GM04504 (cell line): ENCODE measurements at regions not wholly inside any gene's neighbourhood (a gene's known extent, or its start where the extent isn't known, plus 50 kb on each side); places are given as distances from the start of the nearest gene placed in this dataset.
"Not testable (repeated sequence)": the region's sequence is repeated elsewhere in the genome, so short reads cannot be mapped to it uniquely, and the experiment has no call there.

ENCODE experiments used
- DNase-seq: peaks from one replicate; pipeline ENCODE4 v3.0.0-alpha.2; 2012; ENCODE audit warnings: low read depth

- DNase-seq, result no peak
These were observed 1147.9 kb downstream of the UQCRFS1 start for GRCh38 chr19:28065026-28065425.

- DNase-seq, result no peak
These were observed 1149.2 kb downstream of the UQCRFS1 start for GRCh38 chr19:28063702-28064101.

DNA sequence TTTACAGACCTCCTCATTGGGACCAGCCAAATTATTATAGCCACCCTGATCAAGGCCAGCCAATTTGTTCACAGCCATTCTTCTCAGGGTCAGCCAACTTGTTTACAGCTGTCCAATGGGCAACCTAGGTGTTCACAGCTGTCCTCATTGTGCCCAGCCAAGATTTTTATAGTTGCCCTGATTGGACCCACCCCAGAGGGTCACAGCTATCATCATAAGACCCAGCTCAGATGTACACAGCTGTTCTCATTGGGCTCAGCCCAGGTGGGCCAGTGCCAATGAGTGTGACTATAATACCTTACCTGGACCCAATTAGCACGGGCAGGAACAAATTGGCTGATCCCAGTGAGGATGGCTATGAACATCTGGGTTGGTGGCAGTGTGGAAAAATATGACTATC, 1151.8 kb downstream of the UQCRFS1 start:
- no peak for DNase-seq

GRCh38 chr19:28057026-28057425, 1155.9 kb downstream of the UQCRFS1 start:
- not testable (repeated sequence) for DNase-seq

DNA sequence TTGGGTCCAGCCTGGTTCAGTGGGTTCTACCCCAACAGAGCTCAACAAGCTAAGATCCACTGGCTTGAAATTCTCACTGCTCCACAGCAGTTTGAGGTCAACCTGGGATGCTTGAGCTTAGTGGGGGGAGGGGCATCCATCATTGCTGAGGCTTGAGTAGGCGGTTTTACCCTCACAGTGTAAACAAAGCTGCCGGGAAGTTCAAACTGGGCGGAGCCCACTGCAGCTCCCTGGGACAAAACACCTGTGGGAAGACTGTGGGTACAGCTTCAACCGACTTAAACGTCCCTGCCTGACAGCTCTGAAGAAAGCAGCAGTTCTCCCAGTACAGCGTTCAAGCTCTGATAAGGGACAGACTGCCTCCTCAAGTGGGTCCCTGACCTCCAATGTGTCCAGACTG, 1161.9 kb downstream of the UQCRFS1 start:
- no peak for DNase-seq

DNA sequence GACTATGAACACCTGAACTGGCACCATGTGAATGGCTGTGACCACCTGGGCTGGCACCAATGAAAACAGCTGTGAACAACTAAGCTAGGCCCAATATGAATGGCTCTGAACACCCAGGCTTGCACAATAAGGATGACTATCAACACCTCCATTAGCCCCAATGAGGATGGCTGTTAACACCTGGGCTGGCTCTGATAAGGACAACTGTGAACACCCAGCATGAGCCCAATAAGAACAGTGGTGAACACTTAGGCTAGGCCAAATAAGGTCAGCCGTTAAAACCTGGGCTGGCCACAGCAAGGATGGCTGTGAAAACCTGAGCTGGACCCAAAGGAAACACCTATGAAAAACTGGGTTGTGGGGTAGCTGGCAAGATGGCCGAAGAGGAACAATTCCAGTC, 1163.1 kb downstream of the UQCRFS1 start:
- no peak for DNase-seq

DNA sequence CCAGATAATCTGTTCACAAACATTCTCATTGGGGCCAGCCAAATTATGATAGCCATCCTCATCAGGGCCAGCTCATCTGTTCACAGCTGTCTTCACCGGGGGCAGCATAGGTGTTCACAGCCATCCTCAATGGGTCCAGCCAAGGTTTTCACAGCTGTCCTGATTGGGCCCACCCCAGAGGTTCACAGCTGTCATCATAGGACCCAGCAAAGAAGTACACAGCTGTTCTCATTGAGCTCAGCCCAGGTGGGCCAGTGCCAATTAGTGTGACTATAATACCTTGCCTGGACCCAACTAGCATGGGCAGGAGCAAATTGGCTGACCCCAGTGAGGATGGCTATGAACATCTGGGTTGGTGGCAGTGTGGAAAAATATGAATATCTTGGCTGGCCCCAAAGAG, 1166.0 kb downstream of the UQCRFS1 start:
- no peak for DNase-seq

DNA sequence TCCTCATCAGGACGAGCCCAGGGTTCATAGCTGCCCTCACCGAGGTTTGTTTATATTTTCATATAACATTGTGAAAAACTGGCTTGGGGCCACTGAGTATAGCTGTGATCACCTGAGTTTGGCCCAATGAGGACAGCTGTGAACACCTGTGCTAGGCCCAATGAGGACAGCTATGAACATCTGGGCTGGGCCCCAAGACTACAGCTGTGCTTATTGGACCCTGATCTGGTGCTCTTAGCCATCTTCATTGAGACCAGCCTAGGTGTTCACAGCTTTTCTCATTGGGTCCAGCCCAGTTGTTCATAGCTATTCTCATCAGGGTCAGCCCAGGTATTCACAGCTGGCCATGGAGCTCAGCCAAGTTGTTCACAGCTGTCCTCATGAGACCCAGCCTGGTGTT, 1167.3 kb downstream of the UQCRFS1 start:
- no peak for DNase-seq

- no peak for DNase-seq
These were observed 1168.5 kb downstream of the UQCRFS1 start for GRCh38 chr19:28044477-28044876.

GRCh38 chr19:28042516-28042915, 1170.4 kb downstream of the UQCRFS1 start:
- DNase-seq, result no peak

GRCh38 chr19:28039677-28040381, 1173.1 kb downstream of the UQCRFS1 start:
- no peak for DNase-seq

GRCh38 chr19:28037186-28037585, 1175.8 kb downstream of the UQCRFS1 start:
- no peak for DNase-seq

DNA sequence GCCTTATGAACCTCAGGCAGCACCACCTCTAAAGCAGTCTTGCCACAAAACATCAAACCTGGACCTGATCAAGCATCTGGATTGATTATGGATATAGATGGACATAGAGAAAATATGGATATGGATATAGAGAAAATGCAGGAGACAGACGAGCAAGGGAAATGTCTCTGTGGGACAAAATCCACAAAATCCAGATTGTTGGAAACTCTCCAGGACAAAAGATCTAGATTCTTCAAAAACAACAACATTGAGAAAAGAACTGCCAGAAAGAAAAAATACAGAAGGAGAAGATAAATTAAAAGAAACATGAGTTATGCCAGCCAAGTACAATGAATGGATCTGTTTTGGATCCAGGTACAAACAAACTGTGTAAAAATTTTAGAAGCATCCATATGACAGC, 1176.5 kb downstream of the UQCRFS1 start:
- no peak for DNase-seq

- DNase-seq, result no peak
These were observed 1178.0 kb downstream of the UQCRFS1 start for GRCh38 chr19:28034936-28035335.

DNA sequence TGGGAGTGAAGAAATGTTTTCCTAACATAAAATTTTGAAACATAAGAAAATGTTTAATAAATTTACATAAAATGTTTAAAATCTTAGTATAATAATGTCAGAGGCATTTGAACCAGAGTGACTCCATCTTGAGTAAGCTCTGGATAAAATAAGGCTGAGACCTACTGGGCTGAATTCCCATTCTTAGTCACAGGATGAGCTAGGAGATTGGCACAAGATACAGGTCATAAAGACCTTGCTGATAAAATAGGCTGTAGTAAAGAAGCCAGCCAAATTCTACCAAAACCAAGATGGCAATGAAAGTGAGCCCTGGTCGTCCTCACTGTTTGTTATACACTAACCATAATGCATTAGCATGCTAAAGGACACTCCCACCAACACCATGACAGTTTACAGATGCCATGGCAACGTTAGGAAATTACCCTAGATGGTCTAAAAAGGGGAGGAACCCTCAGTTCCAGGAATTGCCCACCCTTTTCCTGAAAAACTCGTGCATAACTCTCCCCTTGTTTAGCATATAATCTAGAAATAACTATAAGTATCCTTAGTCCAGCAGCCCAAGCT, 1184.0 kb downstream of the UQCRFS1 start:
- no peak for DNase-seq

DNA sequence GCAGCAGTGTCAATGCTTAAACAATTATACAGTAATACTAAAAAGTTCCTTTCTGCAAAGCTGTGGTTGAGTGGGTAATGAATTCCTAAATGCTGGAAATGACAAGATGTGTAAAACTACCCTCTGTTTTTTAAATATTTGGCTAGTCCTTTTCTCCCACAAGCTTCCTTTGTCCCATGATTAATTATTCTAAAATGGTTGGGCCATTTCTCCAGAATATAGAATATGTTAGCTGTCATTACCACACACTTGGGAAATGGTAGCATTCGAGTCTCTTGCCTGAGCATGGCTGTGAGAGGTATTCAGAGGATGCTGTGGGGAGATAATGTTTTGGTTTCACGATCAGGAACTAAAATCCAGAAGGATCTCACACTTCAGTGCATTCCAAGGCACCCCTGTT, 1185.8 kb downstream of the UQCRFS1 start:
- DNase-seq, result no peak

DNA sequence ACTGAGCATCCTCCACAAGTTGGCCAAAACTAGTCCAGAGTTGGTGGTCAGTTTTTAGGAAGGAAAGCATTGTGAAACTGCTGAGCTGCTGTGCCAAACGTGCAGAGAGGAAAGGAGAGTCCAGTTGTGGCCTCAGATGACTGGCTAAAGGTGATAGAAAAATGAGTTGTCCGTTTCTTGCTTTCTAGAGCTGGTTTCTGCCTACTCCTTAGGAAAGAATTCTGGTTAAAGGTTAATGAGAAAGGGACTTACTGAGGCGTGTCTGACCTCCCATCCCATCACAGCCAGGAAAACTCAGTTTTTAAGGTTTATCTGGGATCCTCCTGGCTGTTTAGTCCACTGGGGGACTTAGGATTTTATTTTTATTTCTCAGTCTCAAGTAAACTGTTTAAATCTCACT, 1186.3 kb downstream of the UQCRFS1 start:
- no peak for DNase-seq

DNA sequence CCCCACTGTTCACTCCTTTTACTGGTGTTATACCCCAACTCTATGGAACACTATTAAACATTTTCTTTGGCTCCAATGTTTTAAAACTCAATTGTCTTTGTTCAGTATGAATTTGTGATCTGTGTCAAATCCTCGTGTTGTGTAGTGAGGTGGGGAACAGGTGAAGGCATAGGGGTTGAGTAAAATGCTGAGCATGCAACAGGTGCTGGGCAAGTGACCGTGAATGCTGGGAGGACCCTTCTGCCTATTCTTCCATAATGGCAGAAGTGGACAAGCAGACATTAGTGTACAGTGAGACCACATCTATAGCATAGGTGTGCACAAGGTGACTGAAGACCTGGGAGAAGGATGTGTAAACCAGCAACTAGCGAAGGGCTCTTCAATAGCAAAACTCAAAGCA, 1188.0 kb downstream of the UQCRFS1 start:
- no peak for DNase-seq

DNA sequence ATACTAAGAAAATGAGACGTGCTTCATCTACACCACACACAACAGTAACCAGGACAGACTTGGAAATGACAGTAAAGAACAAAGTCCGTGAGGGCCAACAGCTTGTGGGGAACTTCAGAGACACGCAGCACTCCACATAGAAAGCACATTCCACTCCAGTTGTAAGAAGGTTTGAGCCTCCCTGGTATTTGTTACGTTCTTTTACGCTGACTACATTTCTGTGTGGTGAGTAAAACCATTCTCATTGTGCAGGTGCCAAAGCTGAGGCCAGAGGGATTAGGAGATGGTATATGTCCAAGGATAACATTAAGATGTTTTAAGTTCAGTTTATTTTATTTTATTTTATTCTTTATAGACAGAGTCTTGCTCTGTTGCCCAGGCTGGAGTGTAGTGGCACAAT, 1189.9 kb downstream of the UQCRFS1 start:
- no peak for DNase-seq

GRCh38 chr19:28022506-28022905, 1190.4 kb downstream of the UQCRFS1 start:
- no peak for DNase-seq

DNA sequence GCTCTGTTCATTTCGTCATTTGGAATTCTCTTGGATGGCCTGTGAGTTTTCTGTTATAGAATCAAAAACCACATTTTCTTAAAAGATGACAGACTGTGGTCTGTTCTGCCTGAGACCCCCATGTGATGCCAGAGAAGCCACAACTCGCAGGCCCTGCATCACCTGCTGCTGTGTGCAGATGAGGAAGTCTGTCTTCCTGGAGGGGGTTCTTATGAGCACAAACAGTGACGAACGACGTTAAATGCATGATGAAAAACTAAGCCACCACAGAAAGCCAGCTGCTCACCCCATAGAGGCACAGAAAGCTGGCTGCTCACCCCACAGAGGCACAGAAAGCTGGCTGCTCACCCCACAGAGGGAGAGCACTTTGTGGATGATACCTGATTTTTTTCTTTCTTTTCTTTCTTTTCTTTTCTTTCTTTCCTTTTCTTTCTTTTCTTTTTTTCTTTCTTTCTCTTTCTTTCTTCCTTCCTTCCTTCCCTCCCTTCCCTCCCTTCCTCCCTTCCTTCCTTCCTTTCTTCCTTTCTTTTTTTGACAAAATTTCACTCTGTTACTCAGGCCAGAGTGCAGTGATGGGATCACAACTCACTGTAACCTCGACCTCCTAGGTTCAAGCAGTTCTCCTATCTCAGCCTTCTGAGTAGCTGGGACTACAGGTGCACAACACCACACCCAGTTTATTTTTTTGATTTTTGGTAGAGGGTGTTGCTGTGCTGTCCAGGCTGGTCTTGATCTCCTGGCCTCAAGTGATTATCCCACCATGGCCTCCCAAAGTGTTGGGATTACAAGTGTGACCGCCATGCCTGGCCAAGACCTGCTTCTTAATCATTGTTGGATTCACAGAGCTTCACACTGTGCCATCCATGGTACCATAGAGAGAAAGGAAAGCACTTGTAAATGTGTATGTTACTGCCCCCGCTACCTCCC, 1191.4 kb downstream of the UQCRFS1 start:
- DNase-seq, result no peak

- DNase-seq, result no peak
These were observed 1192.2 kb downstream of the UQCRFS1 start for GRCh38 chr19:28020619-28021258.

DNA sequence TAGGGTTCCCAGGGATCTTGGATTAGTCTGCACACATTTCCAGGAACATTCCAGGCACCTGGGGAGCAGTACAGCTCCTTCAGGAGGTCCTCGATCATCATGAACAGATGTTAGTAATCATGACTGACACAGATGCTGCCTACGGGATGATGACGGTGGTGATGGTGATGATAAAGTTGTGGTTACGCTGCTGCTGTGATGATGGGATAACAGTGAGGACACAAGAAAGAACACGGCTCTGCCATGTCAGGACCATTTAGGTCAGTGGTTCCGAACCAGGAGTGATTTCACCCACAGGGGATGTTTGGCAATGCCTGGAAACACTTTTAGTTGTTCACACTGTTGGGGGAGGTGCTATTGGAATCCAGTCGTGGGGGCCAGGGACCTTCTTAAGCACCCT, 1193.0 kb downstream of the UQCRFS1 start:
- no peak for DNase-seq
